ENCODE measurements at regions not wholly inside any gene's neighbourhood (a gene's known extent, or its start where the extent isn't known, plus 50 kb on each side); places are given as distances from the start of the nearest gene placed in this dataset.

- no peaks in the 10 kb centered on the region for H3K9me3 ChIP-seq
- WGBS, 2 donors: 91 to 92% methylated on average over 6 of the region's 6 CpGs
- ATAC-seq (ENCODE audit: low FRiP score in 2 of 2) (no peak), DNase-seq (no peak)
- peaks cover 0 to 9% (median 0%) of the 10 kb centered on the region in 4 donors for H3K4me1 ChIP-seq
- TF ChIP-seq POLR2AphosphoS5 (IDR thresholded peaks at IDR 0.05): no peak
- TF ChIP-seq EP300 (IDR thresholded peaks at IDR 0.05): no peak
- TF ChIP-seq CTCF (IDR thresholded peaks at IDR 0.05): no peak
- no peak for TF ChIP-seq POLR2A (IDR thresholded peaks at IDR 0.05)
- H3K27me3 ChIP-seq: no peaks in the 10 kb centered on the region
- no peak overlapping the region for H3K27ac ChIP-seq
- no peak overlapping the region for H3K4me3 ChIP-seq
- no peaks in the 10 kb centered on the region for H3K36me3 ChIP-seq
Observed at GRCh38 chr9:86508208-86508903, 154.1 kb upstream of the TUT7 start.

DNA sequence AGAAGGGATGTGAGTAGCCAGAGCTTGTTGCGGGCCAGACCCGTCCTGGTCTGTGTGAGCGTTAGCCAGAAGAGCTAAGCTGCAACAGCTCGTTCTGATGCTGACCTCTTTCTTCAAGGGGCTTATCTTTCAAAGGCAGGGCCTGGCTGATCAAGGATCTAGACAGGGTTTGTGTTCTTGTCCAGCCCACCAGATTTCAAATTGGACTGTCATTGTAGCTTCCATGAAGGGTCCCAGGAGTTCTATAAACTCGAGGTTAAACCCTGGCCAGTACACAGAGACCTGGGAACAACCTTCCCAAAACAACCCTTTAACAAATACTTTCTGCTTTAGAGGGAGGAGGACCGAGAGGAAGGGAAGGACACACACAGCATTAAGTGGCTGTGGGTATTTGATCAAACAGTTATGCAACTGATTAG lies 153.0 kb upstream of the TUT7 start:
- Histone ChIP-seq H3K27ac (no peak overlapping the region), H3K4me3 (no peak overlapping the region), H3K27me3 (no peaks in the 10 kb centered on the region), H3K9me3 (no peaks in the 10 kb centered on the region), H3K4me1 (peaks cover 0 to 9% (median 0%) of the 10 kb centered on the region in 4 donors), H3K36me3 (no peaks in the 10 kb centered on the region)
- WGBS, 2 donors: 51 to 63% methylated on average over 6 of the region's 6 CpGs
- DNase-seq (no peak), ATAC-seq (ENCODE audit: low FRiP score in 2 of 2) (peak in 1 of 2 donors; percentile 89)
- TF ChIP-seq POLR2AphosphoS5 (IDR thresholded peaks at IDR 0.05) (no peak), CTCF (IDR thresholded peaks at IDR 0.05) (no peak), EP300 (IDR thresholded peaks at IDR 0.05) (no peak), POLR2A (IDR thresholded peaks at IDR 0.05) (no peak)

- WGBS, 2 donors: 84 to 86% methylated on average over 6 of the region's 6 CpGs
- Histone ChIP-seq H3K4me1 (peaks cover 0 to 9% (median 0%) of the 10 kb centered on the region in 4 donors), H3K27me3 (no peaks in the 10 kb centered on the region), H3K4me3 (no peak overlapping the region), H3K9me3 (no peaks in the 10 kb centered on the region), H3K36me3 (no peaks in the 10 kb centered on the region), H3K27ac (no peak overlapping the region)
- TF ChIP-seq CTCF (IDR thresholded peaks at IDR 0.05): no peak
- TF ChIP-seq POLR2A (IDR thresholded peaks at IDR 0.05): no peak
- TF ChIP-seq POLR2AphosphoS5 (IDR thresholded peaks at IDR 0.05): no peak
- no peak for ATAC-seq (ENCODE audit: low FRiP score in 2 of 2)
- DNase-seq: no peak
Observed at GRCh38 chr9:86503942-86504341, 149.7 kb upstream of the TUT7 start.

- Histone ChIP-seq H3K27ac (no peak overlapping the region), H3K4me3 (no peak overlapping the region), H3K27me3 (no peaks in the 10 kb centered on the region), H3K4me1 (peaks cover 0 to 9% (median 0%) of the 10 kb centered on the region in 4 donors), H3K9me3 (no peaks in the 10 kb centered on the region), H3K36me3 (no peaks in the 10 kb centered on the region)
- ATAC-seq (ENCODE audit: low FRiP score in 2 of 2) (no peak), DNase-seq (no peak)
- 71 to 82% methylated on average over 1 of the region's 1 CpG for WGBS, 2 donors
- TF ChIP-seq EP300 (IDR thresholded peaks at IDR 0.05) (no peak), CTCF (IDR thresholded peaks at IDR 0.05) (no peak), POLR2AphosphoS5 (IDR thresholded peaks at IDR 0.05) (no peak), POLR2A (IDR thresholded peaks at IDR 0.05) (no peak)
Observed at GRCh38 chr9:86503314-86503713, 149.1 kb upstream of the TUT7 start.
